Body of pancreas (tissue), 4 donors: ENCODE measurements at regions not wholly inside any gene's neighbourhood (a gene's known extent, or its start where the extent isn't known, plus 50 kb on each side); places are given as distances from the start of the nearest gene placed in this dataset.

Source experiments
- POLR2A ChIP-seq, 3 donors: fragments of 450-650 bp; IDR thresholded peaks; one replicate each; pipeline ENCODE4 v1.6.1; 2016; ENCODE audit warnings: antibody characterized with exemption in 3 of 3, mild to moderate bottlenecking in 2 of 3
- TF ChIP-seq, protein P1 (sequence below), 7 experiments: fragments of 450-650 bp in 4 of 7; fragments of 200-600 bp in 3 of 7; sonication (generic) in 3 of 7; IDR thresholded peaks; one replicate each; pipeline ENCODE4 v1.5.1; 2016 to 2019; ENCODE audit warnings: antibody characterized with exemption in 7 of 7

DNA sequence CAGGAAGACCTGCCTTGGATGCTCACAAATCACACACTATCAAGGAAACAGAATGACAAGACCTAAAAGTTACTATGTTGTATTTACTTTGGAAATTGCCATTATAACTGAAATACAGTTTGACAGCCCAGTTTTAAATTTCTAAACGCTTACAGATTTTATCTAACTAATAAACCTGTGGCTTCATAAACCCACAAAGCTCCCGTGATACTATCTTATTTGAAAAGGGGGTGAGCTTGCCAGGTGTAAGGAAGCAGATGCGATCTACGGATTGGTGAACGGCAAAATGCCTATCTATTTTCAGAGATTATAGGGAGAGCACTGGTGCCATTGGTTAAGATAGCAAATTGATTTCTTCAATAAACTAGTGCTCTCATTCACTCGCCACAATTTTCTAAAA is 485.5 kb downstream of the BCAT1 start:
- TF ChIP-seq, protein P1, sequence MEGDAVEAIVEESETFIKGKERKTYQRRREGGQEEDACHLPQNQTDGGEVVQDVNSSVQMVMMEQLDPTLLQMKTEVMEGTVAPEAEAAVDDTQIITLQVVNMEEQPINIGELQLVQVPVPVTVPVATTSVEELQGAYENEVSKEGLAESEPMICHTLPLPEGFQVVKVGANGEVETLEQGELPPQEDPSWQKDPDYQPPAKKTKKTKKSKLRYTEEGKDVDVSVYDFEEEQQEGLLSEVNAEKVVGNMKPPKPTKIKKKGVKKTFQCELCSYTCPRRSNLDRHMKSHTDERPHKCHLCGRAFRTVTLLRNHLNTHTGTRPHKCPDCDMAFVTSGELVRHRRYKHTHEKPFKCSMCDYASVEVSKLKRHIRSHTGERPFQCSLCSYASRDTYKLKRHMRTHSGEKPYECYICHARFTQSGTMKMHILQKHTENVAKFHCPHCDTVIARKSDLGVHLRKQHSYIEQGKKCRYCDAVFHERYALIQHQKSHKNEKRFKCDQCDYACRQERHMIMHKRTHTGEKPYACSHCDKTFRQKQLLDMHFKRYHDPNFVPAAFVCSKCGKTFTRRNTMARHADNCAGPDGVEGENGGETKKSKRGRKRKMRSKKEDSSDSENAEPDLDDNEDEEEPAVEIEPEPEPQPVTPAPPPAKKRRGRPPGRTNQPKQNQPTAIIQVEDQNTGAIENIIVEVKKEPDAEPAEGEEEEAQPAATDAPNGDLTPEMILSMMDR (IDR thresholded peaks at IDR 0.05): no peak
- TF ChIP-seq POLR2A (IDR thresholded peaks at IDR 0.05): no peak
